HL-60 (cell line): ENCODE measurements at regions not wholly inside any gene's neighbourhood (a gene's known extent, or its start where the extent isn't known, plus 50 kb on each side); places are given as distances from the start of the nearest gene placed in this dataset.

Experiments used
- GABPA ChIP-seq: IDR thresholded peaks from 2 replicates; pipeline ENCODE4 v1.6.1; 2012; ENCODE audit warnings: low read depth
- POLR2AphosphoS5 ChIP-seq: IDR thresholded peaks from 2 replicates; pipeline ENCODE4 v1.6.1; 2012; ENCODE audit warnings: low read depth
- TF ChIP-seq, protein P1 (sequence below): IDR thresholded peaks from one replicate; pipeline ENCODE4 v1.5.1; 2011; ENCODE audit warnings: low read length, control low read depth, inconsistent platforms; ENCODE audit not compliant: insufficient read depth
- TF ChIP-seq, protein P2 (sequence below): IDR thresholded peaks from 2 replicates; pipeline ENCODE4 v1.6.1; 2012; ENCODE audit warnings: low read depth; ENCODE audit not compliant: insufficient replicate concordance

DNA sequence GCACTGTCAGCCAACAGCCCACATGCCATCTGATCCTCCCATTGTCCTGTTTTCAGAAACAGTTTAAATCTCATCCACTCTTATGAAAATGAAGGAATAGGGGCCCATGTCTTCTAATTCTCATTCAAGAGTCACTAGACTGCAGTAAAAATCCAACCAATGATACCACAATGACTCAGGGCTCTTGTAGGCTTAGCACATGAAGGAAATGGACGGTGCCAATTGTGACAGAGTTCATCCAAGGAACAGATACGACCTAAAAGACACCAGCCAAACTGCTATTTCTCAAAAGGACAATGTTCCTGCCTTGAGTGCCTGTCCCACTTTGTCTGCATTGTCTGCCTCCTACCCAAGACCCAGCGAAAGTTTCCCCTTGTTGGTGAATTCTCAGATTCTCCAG, 204.8 kb upstream of the COX10 start:
- TF ChIP-seq, protein P1, sequence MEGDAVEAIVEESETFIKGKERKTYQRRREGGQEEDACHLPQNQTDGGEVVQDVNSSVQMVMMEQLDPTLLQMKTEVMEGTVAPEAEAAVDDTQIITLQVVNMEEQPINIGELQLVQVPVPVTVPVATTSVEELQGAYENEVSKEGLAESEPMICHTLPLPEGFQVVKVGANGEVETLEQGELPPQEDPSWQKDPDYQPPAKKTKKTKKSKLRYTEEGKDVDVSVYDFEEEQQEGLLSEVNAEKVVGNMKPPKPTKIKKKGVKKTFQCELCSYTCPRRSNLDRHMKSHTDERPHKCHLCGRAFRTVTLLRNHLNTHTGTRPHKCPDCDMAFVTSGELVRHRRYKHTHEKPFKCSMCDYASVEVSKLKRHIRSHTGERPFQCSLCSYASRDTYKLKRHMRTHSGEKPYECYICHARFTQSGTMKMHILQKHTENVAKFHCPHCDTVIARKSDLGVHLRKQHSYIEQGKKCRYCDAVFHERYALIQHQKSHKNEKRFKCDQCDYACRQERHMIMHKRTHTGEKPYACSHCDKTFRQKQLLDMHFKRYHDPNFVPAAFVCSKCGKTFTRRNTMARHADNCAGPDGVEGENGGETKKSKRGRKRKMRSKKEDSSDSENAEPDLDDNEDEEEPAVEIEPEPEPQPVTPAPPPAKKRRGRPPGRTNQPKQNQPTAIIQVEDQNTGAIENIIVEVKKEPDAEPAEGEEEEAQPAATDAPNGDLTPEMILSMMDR = no peak
- TF ChIP-seq, protein P2, sequence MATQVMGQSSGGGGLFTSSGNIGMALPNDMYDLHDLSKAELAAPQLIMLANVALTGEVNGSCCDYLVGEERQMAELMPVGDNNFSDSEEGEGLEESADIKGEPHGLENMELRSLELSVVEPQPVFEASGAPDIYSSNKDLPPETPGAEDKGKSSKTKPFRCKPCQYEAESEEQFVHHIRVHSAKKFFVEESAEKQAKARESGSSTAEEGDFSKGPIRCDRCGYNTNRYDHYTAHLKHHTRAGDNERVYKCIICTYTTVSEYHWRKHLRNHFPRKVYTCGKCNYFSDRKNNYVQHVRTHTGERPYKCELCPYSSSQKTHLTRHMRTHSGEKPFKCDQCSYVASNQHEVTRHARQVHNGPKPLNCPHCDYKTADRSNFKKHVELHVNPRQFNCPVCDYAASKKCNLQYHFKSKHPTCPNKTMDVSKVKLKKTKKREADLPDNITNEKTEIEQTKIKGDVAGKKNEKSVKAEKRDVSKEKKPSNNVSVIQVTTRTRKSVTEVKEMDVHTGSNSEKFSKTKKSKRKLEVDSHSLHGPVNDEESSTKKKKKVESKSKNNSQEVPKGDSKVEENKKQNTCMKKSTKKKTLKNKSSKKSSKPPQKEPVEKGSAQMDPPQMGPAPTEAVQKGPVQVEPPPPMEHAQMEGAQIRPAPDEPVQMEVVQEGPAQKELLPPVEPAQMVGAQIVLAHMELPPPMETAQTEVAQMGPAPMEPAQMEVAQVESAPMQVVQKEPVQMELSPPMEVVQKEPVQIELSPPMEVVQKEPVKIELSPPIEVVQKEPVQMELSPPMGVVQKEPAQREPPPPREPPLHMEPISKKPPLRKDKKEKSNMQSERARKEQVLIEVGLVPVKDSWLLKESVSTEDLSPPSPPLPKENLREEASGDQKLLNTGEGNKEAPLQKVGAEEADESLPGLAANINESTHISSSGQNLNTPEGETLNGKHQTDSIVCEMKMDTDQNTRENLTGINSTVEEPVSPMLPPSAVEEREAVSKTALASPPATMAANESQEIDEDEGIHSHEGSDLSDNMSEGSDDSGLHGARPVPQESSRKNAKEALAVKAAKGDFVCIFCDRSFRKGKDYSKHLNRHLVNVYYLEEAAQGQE = no peak
- TF ChIP-seq POLR2AphosphoS5 = no peak
- no peak for TF ChIP-seq GABPA
